WTC11 (cell line): ENCODE measurements at regions not wholly inside any gene's neighbourhood (a gene's known extent, or its start where the extent isn't known, plus 50 kb on each side); places are given as distances from the start of the nearest gene placed in this dataset.

Experiments
- ATAC-seq: fragments of 200-7000 bp; cut with Tn5 transposase; 2 replicates; pipeline ENCODE4 v1.10.0; 2021; ENCODE audit warnings: mild to moderate bottlenecking, moderate library complexity
- CTCF ChIA-PET: fragments of 300-600 bp; sonication (Branson Sonifier 250); formaldehyde crosslinking; loops from one replicate; lab custom pipeline; 2021; ENCODE audit warnings: antibody characterized with exemption; lab: Charles Lee
- POLR2A ChIA-PET: fragments of 350-600 bp; sonication (Branson Sonifier 250); formaldehyde crosslinking; loops from one replicate; lab custom pipeline; 2021; ENCODE audit warnings: antibody characterized with exemption; lab: Charles Lee
- DNase-seq: peaks from one replicate; pipeline ENCODE4 v3.0.0; 2021; ENCODE audit warnings: low spot score
- H3K27ac Mint-ChIP-seq: 2 replicates; pipeline ENCODE4 v1.8.0; 2021; ENCODE audit warnings: mixed read lengths
- H3K27me3 Mint-ChIP-seq: 2 replicates; pipeline ENCODE4 v1.8.0; 2021; ENCODE audit warnings: low read depth, mild to moderate bottlenecking, moderate library complexity, mixed read lengths
- H3K36me3 Mint-ChIP-seq: 2 replicates; pipeline ENCODE4 v1.8.0; 2021; ENCODE audit warnings: mixed read lengths
- H3K4me1 Mint-ChIP-seq: 2 replicates; pipeline ENCODE4 v1.8.0; 2022; ENCODE audit warnings: mixed read lengths
- H3K4me3 Mint-ChIP-seq: 2 replicates; pipeline ENCODE4 v1.8.0; 2021; ENCODE audit warnings: mild to moderate bottlenecking, moderate library complexity, mixed read lengths
- H3K9me3 Mint-ChIP-seq: 2 replicates; pipeline ENCODE4 v1.8.0; 2021; ENCODE audit warnings: mixed read lengths
- ELF4 ChIP-seq: sonication (generic); formaldehyde crosslinking; IDR thresholded peaks from 2 replicates; pipeline ENCODE4 v1.8.1; 2022; ENCODE audit warnings: low read depth, mild to moderate bottlenecking, moderate library complexity, missing genetic modification reagents
- ERG ChIP-seq: fragments of 250-450 bp; sonication (Bioruptor Pico); IDR thresholded peaks from 2 replicates; pipeline ENCODE4 v1.8.0; 2021; ENCODE audit warnings: mild to moderate bottlenecking
- FOXK1 ChIP-seq: sonication (generic); formaldehyde crosslinking; IDR thresholded peaks from 2 replicates; pipeline ENCODE4 v1.8.0; 2022; ENCODE audit warnings: mild to moderate bottlenecking, moderate library complexity, missing genetic modification reagents
- HMGA2 ChIP-seq: fragments of 250-450 bp; sonication (Bioruptor Pico); IDR thresholded peaks from 2 replicates; pipeline ENCODE4 v1.4.0; 2021; ENCODE audit warnings: mild to moderate bottlenecking, moderate library complexity
- MXD4 ChIP-seq: fragments of 250-450 bp; sonication (Bioruptor Pico); IDR thresholded peaks from 2 replicates; pipeline ENCODE4 v1.8.0; 2021; ENCODE audit warnings: mild to moderate bottlenecking, moderate library complexity, borderline replicate concordance
- NFYB ChIP-seq: sonication (generic); formaldehyde crosslinking; conservative IDR thresholded peaks from 2 replicates; pipeline ENCODE4 v1.8.0; 2022; ENCODE audit warnings: low read depth, missing genetic modification reagents
- NR1H2 ChIP-seq: sonication (generic); formaldehyde crosslinking; IDR thresholded peaks from 2 replicates; pipeline ENCODE4 v1.9.0; 2021; ENCODE audit warnings: mild to moderate bottlenecking, moderate library complexity, missing genetic modification reagents
- PREB ChIP-seq: sonication (generic); formaldehyde crosslinking; IDR thresholded peaks from 2 replicates; pipeline ENCODE4 v1.8.1; 2022; ENCODE audit warnings: mild to moderate bottlenecking, missing genetic modification reagents, moderate library complexity, borderline replicate concordance
- PRRX2 ChIP-seq: fragments of 250-450 bp; sonication (Bioruptor Pico); IDR thresholded peaks from 2 replicates; pipeline ENCODE4 v1.8.0; 2021; ENCODE audit warnings: mild to moderate bottlenecking
- SP1 ChIP-seq: sonication (generic); formaldehyde crosslinking; conservative IDR thresholded peaks from 2 replicates; pipeline ENCODE4 v1.8.1; 2022; ENCODE audit warnings: missing genetic modification reagents
- TEAD1 ChIP-seq: sonication (generic); formaldehyde crosslinking; IDR thresholded peaks from 2 replicates; pipeline ENCODE4 v1.8.0; 2022; ENCODE audit warnings: mild to moderate bottlenecking, missing genetic modification reagents
- TEAD4 ChIP-seq: sonication (generic); formaldehyde crosslinking; IDR thresholded peaks from 2 replicates; pipeline ENCODE4 v1.8.0; 2022; ENCODE audit warnings: mild to moderate bottlenecking, missing genetic modification reagents
- ZNF138 ChIP-seq: sonication (generic); formaldehyde crosslinking; conservative IDR thresholded peaks from 2 replicates; pipeline ENCODE4 v1.8.1; 2022; ENCODE audit warnings: mild to moderate bottlenecking, moderate library complexity, missing genetic modification reagents
- ZNF232 ChIP-seq: sonication (generic); formaldehyde crosslinking; IDR thresholded peaks from 2 replicates; pipeline ENCODE4 v1.8.0; 2022; ENCODE audit warnings: mild to moderate bottlenecking, missing genetic modification reagents
- ZNF416 ChIP-seq: fragments of 250-450 bp; sonication (Bioruptor Pico); IDR thresholded peaks from 2 replicates; pipeline ENCODE4 v1.9.0; 2021; ENCODE audit warnings: mild to moderate bottlenecking, inconsistent platforms
- ZNF425 ChIP-seq: fragments of 250-450 bp; sonication (Bioruptor Pico); conservative IDR thresholded peaks from 2 replicates; pipeline ENCODE4 v1.9.0; 2021; ENCODE audit warnings: mild to moderate bottlenecking
- ZNF671 ChIP-seq: fragments of 250-450 bp; sonication (Bioruptor Pico); IDR thresholded peaks from 2 replicates; pipeline ENCODE4 v1.8.0; 2021; ENCODE audit warnings: mild to moderate bottlenecking
- TF ChIP-seq, protein P1 (sequence below): sonication (generic); formaldehyde crosslinking; IDR thresholded peaks from 2 replicates; pipeline ENCODE4 v1.8.0; 2022; ENCODE audit warnings: mild to moderate bottlenecking, missing genetic modification reagents
- TF ChIP-seq, protein P2 (sequence below): sonication (generic); formaldehyde crosslinking; IDR thresholded peaks from 2 replicates; pipeline ENCODE4 v1.8.1; 2022; ENCODE audit warnings: mild to moderate bottlenecking, moderate library complexity, missing genetic modification reagents
- TF ChIP-seq, protein P3 (sequence below): fragments of 250-450 bp; sonication (Bioruptor Pico); IDR thresholded peaks from 2 replicates; pipeline ENCODE4 v1.9.0; 2021; ENCODE audit warnings: moderate library complexity, mild to moderate bottlenecking, inconsistent platforms, borderline replicate concordance
- TF ChIP-seq, protein P4 (sequence below): sonication (generic); formaldehyde crosslinking; IDR thresholded peaks from 2 replicates; pipeline ENCODE4 v1.8.1; 2022; ENCODE audit warnings: low read depth, missing genetic modification reagents, borderline replicate concordance
- TF ChIP-seq, protein P5 (sequence below): sonication (generic); formaldehyde crosslinking; IDR thresholded peaks from 2 replicates; pipeline ENCODE4 v1.8.1; 2023; ENCODE audit warnings: mild to moderate bottlenecking, missing genetic modification reagents, moderate library complexity

- ATAC-seq (no peak), DNase-seq (no peak)
- H3K4me3 Mint-ChIP-seq, result no peak overlapping the region
- peaks cover 22% of the 10 kb centered on the region for H3K9me3 Mint-ChIP-seq
- ChIA-PET POLR2A (no interaction called here), CTCF (interaction anchor here (0.9 kb wide), 1 partner anchor 37 kb away, joined by 6 read pairs; no protein-coding TSS in a partner anchor)
- peaks cover 4% of the 10 kb centered on the region; the same call in 1 of the 2 replicates for H3K4me1 Mint-ChIP-seq
- TF ChIP-seq ZNF671 (CRISPR knock-in tag), result no peak
- TF ChIP-seq, protein P1, sequence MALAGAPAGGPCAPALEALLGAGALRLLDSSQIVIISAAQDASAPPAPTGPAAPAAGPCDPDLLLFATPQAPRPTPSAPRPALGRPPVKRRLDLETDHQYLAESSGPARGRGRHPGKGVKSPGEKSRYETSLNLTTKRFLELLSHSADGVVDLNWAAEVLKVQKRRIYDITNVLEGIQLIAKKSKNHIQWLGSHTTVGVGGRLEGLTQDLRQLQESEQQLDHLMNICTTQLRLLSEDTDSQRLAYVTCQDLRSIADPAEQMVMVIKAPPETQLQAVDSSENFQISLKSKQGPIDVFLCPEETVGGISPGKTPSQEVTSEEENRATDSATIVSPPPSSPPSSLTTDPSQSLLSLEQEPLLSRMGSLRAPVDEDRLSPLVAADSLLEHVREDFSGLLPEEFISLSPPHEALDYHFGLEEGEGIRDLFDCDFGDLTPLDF (CRISPR knock-in tag), result no peak
- TF ChIP-seq, protein P2, sequence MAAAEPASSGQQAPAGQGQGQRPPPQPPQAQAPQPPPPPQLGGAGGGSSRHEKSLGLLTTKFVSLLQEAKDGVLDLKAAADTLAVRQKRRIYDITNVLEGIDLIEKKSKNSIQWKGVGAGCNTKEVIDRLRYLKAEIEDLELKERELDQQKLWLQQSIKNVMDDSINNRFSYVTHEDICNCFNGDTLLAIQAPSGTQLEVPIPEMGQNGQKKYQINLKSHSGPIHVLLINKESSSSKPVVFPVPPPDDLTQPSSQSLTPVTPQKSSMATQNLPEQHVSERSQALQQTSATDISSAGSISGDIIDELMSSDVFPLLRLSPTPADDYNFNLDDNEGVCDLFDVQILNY (CRISPR knock-in tag), result no peak
- TF ChIP-seq ZNF416 (CRISPR knock-in tag), result no peak
- TF ChIP-seq NFYB, result no peak
- TF ChIP-seq ZNF232 (CRISPR knock-in tag), result no peak
- TF ChIP-seq ZNF138 (CRISPR knock-in tag), result no peak
- no peak for TF ChIP-seq ERG (CRISPR knock-in tag)
- TF ChIP-seq ELF4 (CRISPR knock-in tag), result no peak
- TF ChIP-seq FOXK1 (CRISPR knock-in tag), result no peak
- no peaks in the 10 kb centered on the region for H3K27me3 Mint-ChIP-seq
- no peak overlapping the region for H3K27ac Mint-ChIP-seq
- H3K36me3 Mint-ChIP-seq, result peaks cover 17% of the 10 kb centered on the region
Observed at GRCh38 chr15:37801529-37801928, 132.9 kb upstream of the TMCO5A start.

DNA sequence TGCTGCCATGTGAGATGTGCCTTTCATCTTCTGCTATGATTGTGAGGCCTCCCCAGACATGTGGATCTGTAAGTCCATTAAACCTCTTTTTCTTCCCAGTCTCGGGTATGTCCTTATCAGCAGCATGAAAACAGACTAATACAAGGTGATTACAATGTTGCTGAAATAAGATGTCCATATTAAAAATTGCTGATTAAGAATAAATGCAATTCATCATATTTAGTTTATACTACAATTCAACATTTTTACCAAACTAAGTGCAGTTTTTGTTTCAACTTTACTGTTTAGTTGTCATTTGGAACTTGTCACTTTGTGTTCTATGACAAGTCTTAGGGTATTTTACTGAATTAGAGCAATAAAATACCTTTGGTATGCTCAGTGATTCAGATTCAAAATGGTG lies 127.6 kb upstream of the TMCO5A start:
- Mint-ChIP-seq H3K36me3 (no peaks in the 10 kb centered on the region), H3K4me3 (no peak overlapping the region), H3K4me1 (no peaks in the 10 kb centered on the region), H3K9me3 (peaks cover 4% of the 10 kb centered on the region), H3K27ac (no peak overlapping the region), H3K27me3 (no peaks in the 10 kb centered on the region)
- no peak for DNase-seq
- TF ChIP-seq TEAD4, result no peak
- TF ChIP-seq PREB (CRISPR knock-in tag), result no peak
- TF ChIP-seq NR1H2 (CRISPR knock-in tag), result no peak
- TF ChIP-seq PRRX2, result no peak
- TF ChIP-seq ELF4 (CRISPR knock-in tag), result no peak
- POLR2A ChIA-PET, result no interaction called here
- CTCF ChIA-PET, result no interaction called here
- ATAC-seq, result no peak

DNA sequence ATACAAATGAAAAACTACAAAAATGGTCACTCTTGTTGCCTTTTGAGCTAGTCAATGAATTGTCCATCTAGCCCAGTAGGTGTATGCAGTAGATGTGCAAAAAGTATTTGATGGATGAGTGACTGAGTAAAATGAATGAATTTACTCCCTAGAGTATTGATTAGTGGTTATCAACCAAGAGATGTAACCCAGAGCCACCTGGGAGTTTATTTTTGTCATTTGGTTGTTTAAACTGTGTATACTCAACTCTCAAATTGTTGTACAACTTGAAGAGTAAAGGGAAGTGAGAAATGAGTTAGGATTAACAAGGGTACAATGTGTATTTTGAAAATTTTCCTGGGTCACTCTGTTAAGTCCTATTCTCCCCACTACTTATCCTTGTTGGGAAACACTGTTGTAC lies 124.1 kb upstream of the TMCO5A start:
- no peak for ATAC-seq
- DNase-seq, result no peak
- H3K27me3 Mint-ChIP-seq, result no peaks in the 10 kb centered on the region
- peaks cover 9% of the 10 kb centered on the region for H3K4me1 Mint-ChIP-seq
- no peak overlapping the region for H3K4me3 Mint-ChIP-seq
- H3K27ac Mint-ChIP-seq, result no peak overlapping the region
- no peaks in the 10 kb centered on the region for H3K36me3 Mint-ChIP-seq
- ChIA-PET POLR2A (no interaction called here), CTCF (no interaction called here)
- peaks cover 4% of the 10 kb centered on the region for H3K9me3 Mint-ChIP-seq
- TF ChIP-seq ZNF425 (CRISPR knock-in tag) (no peak), TEAD1 (CRISPR knock-in tag) (no peak), ZNF138 (CRISPR knock-in tag) (no peak), PRRX2 (no peak), SP1 (CRISPR knock-in tag) (no peak), HMGA2 (no peak), MXD4 (CRISPR knock-in tag) (no peak), TEAD4 (no peak)
- TF ChIP-seq, protein P3, sequence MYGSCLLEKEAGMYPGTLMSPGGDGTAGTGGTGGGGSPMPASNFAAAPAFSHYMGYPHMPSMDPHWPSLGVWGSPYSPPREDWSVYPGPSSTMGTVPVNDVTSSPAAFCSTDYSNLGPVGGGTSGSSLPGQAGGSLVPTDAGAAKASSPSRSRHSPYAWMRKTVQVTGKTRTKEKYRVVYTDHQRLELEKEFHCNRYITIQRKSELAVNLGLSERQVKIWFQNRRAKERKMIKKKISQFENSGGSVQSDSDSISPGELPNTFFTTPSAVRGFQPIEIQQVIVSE (CRISPR knock-in tag), result no peak
- TF ChIP-seq, protein P4, sequence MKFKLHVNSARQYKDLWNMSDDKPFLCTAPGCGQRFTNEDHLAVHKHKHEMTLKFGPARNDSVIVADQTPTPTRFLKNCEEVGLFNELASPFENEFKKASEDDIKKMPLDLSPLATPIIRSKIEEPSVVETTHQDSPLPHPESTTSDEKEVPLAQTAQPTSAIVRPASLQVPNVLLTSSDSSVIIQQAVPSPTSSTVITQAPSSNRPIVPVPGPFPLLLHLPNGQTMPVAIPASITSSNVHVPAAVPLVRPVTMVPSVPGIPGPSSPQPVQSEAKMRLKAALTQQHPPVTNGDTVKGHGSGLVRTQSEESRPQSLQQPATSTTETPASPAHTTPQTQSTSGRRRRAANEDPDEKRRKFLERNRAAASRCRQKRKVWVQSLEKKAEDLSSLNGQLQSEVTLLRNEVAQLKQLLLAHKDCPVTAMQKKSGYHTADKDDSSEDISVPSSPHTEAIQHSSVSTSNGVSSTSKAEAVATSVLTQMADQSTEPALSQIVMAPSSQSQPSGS (CRISPR knock-in tag), result no peak
- TF ChIP-seq, protein P5, sequence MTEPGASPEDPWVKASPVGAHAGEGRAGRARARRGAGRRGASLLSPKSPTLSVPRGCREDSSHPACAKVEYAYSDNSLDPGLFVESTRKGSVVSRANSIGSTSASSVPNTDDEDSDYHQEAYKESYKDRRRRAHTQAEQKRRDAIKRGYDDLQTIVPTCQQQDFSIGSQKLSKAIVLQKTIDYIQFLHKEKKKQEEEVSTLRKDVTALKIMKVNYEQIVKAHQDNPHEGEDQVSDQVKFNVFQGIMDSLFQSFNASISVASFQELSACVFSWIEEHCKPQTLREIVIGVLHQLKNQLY (CRISPR knock-in tag), result no peak
